Bone marrow (tissue), 2 donors: ENCODE measurements at regions not wholly inside any gene's neighbourhood (a gene's known extent, or its start where the extent isn't known, plus 50 kb on each side); places are given as distances from the start of the nearest gene placed in this dataset.
"Not testable (repeated sequence)": the region's sequence is repeated elsewhere in the genome, so short reads cannot be mapped to it uniquely, and the experiment has no call there.

Experiments used
- DNase-seq, 2 donors: peaks; one replicate each; lab custom pipeline; 2025; lab: John Stamatoyannopoulos, UW

DNA sequence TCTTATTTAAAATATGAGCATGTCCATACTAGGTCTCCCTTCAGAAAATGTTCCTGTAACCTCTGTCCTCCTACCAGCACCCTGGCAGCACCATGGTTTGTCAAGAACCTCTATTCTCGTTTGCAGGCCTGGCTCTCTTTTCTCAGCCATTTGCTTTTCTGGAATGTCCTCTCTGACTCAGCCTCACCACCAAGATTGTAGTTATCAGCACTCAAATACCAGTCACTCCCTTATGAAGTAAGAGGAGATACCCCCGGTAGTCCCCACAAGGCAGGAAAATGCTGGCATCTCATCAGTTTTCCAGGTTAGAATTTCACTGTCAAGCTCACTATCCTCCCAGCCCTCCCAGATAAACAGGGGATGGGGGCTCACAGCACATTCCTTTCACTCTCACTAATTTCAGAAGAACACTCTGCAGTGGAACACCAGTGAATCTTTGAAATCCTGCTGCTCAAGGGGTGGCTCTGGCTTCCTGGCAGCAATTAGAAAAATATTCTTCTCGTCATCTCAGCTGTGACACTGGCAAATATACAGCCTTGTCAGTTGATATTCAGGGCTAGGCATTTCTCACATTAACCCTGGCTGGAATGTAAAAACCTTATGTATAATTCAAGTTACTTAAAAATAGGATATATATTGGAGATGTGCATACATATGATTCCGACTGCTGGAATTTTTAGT is 129.2 kb downstream of the TBX18 start:
- no peak for DNase-seq

DNA sequence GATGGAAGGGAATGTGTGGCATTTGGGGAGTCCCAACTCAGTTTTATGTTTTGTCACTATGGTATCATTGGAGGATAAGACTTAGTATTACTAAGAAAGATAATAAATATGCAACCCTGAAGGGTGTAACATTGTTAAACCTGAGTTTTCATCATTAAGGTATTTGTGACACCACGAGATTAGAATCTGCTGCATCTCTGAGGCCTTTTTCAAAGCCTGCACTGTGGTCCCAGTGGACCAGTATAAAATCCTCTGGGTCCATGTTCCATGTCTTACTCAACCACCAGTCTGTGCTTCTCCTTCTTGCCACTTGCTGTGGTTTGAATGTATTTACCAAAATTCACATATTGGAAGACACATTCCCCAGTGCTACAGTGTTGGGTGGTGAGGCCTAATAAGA is 130.6 kb downstream of the TBX18 start:
- no peak for DNase-seq

DNA sequence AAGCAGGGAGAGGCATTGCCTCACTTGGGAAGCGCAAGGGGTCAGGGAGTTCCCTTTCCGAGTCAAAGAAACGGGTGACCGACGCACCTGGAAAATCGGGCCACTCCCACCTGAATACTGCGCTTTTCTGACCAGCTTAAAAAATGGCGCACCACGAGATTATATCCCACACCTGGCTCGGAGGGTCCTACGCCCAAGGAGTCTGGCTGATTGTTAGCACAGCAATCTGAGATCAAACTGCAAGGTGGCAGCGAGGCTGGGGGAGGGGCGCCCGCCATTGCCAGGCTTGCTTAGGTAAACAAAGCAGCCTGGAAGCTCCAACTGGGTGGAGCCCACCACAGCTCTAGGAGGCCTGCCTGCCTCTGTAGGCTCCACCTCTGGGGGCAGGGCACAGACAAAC is 137.9 kb downstream of the TBX18 start:
- not testable (repeated sequence) for DNase-seq

DNA sequence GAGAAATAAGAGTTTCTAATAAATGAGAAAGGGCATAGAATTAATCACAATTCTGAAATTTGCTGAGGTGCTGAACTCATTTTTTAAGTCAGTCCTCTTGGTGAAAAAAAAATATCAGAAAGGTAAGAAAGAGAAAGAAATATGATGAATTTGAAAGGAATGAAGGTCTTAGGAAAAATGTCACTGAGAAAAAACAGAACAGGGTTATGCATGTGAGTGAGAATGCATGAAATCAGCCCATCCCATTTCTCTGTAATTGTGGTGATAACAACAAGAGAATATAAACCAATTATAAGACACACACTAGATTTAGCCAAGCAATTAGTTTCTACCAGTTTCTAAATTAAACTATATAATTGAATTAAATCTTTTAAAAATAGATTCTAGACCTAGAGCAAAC is 138.9 kb downstream of the TBX18 start:
- no peak for DNase-seq

DNA sequence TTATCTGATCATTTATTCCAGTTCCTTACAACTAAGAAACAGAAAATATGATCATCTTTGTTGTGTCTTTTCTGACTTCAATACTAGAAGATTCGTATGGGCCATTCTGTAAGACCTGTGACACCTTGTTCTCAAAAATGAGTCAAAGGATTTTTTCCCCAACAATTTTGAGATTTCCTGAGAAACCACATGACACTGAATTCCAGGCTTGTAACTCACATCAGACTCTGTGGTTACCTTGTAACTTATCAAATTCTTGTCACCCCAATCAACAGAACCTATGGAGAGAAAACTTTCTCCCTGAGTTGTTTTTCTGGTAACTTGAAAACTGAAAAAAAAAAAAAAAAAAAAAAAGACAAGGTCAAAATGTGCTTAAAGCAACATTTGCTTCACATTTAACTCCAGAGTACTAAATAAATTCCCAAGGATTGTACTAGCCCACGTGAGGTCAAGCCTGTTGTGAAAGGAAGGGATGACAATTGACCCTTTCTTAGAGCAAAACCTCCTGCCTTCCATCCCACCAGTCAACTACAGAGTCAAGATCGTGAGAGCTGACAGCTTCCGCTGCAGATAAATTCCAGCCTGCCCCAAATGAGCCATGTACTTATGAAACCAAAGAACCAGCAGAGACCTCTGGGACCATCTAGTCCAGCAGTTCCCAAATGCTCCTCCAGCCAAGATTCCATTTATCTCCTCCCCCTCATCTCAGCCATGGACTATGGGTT is 140.3 kb downstream of the TBX18 start:
- no peak for DNase-seq

DNA sequence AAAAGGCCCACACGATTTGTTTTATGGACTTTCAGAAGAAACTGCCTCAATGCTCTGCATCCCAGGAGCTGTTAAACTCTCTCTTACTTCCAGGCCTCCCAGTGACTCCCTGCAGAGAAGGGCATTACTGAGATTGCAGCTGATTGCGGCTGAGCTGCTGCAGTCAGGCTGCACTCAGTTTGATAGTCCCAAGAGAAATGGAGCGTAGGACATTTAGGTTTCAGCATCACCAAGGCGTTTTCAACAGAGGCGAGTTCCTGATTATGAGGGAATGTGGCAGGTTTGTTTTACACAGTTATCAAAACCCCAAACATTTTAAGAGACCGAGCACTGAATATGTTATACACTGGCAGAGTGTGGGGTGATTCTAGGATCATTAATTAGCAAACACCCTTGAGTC is 145.6 kb downstream of the TBX18 start:
- no peak for DNase-seq

DNA sequence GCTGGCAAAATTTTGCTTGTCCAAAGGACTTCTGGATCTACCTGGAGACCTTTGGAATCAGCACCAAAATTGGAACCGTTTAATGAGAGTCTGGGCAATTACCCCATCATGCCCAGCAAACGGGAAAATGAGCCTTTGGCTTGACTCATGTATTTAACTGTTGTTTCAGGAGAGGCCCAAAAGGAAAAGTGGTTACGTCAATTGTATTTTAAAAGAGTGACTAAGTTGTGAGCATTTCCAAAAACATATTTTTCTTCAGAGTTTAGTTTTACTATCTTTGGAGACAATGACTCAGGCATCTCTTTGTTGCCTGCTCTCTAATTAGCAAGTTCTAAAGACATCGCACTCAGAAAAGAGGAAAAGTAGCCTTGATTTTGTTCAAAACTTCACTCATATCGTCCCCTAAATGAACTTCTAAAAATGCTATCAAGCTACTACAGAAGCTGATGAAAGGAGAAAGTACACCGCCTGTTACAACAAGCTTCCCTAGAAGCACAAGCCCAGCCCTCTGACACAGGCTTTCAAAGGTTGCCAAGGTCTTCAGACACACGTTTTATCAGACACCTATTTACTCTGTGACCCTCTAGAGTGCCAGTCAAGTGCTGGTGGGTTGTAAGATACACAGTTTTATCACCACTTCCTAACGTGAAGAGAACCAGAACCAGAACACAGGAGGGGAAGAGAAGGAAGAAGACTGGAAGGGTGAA is 146.2 kb downstream of the TBX18 start:
- no peak for DNase-seq

DNA sequence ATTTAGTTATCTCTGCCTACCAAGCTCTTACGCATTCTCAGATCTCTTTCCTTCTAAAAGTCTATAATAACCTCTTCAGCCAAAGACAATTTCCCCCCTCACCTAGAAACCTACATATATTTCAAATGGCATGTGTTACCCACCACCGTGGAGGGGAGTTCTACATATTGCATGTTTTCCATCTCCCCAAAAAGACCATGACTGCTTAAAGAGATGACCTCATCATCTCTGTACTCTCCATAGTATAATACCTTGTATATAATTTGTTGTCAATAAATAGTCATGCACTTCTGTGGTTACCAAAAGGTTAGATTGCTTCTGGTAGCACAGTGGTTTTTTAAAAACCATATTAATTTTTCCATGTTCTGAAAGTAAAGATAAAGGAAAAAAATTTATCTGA is 148.4 kb downstream of the TBX18 start:
- no peak for DNase-seq

DNA sequence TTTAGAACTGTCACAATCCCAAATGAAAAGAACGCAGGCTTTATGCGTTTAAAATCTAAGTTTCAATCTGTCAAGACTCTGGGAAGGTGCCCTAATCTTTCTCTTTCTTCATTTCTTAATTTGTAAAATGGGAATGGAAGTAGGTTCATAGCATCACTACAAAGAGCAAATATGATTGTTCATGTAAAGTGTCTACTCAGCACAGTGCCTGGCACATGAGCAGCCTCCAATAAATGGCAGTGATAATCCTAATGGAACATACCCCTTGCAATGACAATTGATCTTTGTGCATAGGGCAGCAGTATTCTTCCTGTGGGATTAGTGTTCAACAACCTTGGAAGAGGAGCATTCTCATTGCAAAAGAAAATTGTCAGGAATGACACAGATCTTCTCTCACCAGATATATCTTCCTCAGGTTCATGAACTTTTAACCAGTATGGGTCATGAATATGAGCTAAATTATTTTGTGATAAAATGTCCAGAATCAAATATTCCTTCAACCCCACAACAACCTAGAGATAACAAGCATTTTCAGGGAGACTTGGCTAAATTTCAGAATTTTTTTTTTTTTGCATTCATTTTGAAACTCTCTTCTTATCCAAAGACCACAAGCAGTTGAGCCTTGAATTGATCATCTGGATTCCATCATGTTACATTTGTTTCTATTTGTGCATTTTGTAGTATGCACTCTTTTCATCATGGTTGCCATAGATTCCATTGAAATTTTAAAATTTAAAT is 149.1 kb downstream of the TBX18 start:
- DNase-seq: no peak

DNA sequence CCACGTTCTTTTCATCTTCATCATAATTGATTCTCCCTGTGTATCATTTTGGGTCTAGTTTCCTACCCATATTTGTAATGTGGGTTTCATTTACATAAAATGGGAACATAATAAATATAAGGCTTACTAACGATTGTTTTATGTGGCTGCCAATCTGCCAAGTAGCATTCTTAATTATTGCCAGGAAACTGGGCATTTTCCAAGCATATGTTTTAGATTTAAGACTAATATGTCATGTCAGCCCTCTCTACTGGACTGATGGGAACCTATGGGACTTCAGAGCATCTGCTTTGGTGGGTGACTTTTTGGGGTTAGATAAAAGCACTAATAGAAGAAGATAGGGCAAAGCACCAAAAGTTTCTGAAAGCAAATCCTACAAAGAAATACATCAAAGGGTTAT is 157.5 kb downstream of the TBX18 start:
- no peak for DNase-seq

DNA sequence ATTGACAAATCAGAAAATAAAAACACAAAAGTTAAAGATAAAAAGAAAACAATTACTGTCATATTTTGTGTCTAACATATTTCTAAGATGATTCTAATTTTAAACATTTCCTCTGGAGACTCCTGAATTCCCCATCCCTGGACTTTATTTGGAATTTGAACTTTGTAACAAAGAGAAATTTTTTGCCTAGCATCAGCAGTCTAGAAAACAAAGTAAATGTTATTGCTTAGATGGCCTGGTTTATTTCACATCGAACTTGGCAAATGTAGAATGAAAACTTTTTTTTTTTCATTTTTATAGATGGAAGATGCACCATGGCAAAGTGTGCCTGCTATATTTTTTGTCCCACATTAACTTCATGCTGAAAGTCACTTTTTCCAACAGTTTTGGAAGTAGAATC is 159.1 kb downstream of the TBX18 start:
- no peak for DNase-seq

DNA sequence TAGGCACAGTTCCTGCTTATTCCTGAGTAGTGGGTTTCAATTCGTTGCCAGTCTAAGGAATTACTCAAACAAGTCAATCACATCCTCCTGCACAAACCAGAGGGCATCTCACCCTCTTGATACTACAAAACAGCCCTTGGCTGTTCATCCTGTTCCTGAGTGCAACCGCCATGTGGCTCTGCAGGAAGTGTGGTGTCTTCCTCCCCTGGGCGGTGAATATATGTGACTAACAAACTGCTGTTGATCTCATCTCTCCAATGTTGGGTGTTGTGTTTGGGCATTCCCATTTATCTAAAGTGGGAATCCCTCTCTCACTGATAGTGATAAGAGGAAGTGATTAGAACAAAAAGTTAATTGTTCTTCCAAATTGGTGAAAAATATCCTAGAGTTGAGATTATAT is 163.0 kb downstream of the TBX18 start:
- DNase-seq: peak in 1 of 2 donors; percentile 34

DNA sequence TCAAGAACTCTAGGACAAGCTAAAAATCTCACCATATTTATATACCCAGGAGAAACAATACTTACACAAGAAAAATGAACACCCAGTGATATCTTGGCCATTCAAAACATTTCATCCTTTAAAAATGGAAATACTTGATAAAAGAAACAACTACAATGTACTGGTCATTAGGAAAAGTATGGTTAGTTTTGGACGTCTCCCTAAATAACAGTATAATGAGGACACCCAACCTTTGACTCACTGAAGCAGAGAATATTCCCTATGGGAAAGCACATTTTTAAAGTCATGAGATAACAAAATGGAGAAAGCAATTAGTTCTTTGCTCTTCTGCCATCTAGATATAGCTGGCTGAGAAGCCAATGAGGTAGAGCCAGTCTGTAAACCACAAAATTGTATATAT is 164.4 kb downstream of the TBX18 start:
- no peak for DNase-seq

DNA sequence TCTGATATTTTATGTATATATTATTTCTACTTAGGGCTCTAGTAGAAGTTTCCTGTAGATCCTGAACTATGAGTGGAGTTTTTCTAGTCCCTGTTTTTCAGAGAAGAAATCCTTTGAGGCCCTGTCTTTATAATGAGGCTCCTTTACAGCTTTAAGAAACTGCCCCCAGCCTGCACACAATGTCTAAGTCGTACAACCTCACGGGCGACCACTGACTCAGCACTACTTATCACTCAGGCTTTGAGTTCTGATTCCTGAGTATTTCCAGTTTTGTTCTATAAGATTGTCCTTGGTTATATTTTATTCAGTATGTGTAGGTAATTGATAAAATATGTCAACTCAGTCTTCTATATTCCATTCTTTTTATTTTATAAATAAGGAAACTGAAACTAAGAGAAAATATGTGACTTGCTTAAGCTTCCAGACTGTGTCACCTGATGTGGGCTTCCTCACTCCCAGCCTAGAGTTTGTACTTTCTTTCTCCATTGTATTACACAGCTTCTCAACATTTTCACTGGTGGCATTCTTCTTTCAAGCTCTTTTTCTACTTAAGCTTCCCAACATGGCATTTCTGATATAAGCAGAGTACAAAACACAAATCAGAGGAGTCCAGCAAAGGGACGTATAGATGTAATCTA is 167.0 kb downstream of the TBX18 start:
- DNase-seq: peak in 1 of 2 donors; percentile 36

DNA sequence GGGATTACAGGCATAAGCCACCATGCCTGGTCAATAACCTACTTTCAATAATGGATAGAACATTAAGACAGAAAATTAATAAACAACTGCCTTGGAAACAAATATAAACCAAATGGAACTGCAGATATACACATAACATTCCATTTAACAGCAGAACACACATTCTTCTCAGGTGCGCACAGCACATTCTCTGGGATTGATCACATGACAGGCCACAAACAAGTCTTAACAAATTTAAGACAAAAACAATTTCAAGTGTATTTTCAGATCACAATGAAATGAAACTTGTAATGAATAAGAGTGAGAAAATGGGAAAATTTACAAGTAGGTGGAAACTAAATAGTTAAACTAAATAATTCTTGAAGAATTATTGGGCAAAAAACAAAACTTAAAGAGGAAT is 167.9 kb downstream of the TBX18 start:
- no peak for DNase-seq

DNA sequence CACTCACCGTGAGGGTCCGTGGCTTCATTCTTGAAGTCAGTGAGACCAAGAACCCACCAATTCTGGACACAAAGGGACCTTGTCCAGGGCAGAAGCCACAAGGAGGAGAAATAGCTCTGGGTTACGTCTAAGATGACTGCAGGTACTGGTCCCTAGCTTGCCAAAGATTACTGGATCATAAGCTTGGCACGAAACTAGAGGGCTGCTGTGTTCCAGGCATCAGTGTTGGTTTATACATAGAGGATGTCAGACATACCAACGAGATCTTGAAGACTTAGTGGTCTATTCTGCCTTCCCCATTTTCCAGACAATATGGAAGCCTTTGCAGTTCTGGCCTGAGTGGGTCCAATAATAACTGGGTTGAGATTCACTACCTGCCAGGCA is 175.7 kb downstream of the TBX18 start:
- no peak for DNase-seq

DNA sequence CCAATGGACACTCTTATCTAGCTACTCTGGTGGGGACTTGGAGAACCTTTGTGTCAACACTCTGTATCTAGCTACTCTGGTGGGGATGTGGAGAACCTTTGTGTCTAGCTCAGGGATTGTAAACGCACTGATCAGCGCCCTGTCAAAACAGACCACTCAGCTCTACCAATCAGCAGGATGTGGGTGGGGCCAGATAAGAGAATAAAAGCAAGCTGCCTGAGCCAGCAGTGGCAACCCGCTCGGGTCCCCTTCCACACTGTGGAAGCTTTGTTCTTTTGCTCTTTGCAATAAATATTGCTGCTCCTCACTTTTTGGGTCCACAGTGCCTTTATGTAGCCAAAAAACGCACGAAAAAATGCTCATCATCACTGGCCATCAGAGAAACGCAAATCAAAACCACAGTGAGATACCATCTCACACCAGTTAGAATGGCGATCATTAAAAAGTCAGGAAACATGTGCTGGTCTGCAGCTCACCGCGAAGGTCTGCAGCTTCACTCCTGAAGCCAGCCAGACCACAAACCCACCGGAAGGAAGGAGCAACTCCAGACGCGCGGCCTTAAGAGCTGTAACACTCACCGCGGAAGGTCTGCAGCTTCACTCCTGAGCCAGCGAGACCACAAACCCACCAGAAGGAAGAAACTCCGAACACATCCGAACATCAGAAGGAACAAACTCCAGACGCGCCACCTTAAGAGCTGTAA is 176.3 kb downstream of the TBX18 start:
- DNase-seq: peak in 1 of 2 donors; percentile 69

DNA sequence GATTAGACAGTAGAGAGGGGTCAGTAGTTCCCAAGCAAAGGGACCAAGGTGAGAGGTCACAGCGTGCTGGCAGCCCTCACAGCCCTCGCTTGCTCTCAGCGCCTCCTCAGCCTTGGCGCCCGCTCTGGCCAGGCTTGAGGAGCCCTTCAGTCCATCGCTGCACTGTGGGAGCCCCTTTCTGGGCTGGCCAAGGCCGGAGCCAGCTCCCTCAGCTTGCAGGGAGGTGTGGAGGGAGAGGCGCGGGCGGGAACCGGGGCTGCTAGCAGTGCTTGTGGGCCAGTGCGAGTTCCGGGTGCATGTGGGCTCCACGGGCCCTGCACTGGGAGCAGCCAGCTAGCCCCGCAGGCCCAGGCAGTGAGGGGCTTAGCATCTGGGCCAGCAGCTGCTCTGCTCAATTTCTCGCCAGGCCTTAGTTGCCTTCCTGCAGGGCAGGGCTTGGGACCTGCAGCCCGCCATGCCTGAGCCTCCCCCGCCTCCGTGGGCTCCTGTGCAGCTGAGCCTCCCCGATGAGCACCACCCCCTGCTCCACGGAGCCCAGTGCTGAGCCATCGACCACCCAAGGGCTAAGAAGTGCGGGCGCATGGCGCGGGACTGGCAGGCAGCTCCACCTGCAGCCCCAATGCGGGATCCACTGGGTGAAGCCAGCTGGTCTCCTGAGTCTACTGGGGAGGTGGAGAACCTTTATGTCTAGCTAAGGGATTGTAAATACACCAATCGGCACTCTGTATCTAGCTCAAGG is 177.0 kb downstream of the TBX18 start:
- DNase-seq: not testable (repeated sequence)

DNA sequence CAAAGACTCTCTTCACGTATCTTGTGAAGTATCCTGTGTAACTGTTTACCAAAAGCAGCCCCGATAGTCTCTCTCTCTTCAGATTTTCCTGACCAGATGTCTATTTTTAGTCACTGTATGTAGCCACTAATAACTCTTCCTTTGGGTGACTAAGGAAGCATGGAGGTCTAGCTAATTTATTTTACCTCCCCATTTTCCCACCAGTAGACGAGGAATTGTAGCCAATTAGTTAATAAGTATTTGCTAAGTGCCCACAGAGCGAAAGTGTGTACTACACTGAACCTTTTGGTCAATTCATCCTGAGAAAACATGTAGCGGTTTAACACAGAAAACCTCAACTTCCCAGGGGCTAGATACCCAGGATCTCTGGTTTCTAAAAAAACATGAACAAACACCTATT is 180.6 kb downstream of the TBX18 start:
- DNase-seq: no peak

DNA sequence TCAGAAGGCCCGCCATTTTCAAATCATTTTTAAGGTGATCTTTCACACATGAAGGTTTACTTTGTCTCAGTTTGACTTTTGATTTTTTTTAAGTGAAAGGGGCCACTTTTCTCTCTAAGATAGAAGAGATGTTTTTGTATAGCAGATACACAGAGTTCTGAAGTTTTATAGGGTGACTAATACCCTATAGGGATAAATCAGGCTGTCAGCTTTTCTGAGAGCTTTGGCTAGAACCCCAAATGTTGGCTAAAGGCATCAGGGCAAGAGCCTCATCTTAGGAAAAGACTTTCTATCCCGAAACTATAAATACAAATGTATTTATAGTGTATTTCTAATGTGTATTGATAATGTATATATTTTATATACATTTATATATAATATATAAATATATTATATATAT is 181.4 kb downstream of the TBX18 start:
- DNase-seq: no peak
